GM12874 (cell line): ENCODE measurements at regions not wholly inside any gene's neighbourhood (a gene's known extent, or its start where the extent isn't known, plus 50 kb on each side); places are given as distances from the start of the nearest gene placed in this dataset.

Experiments used
- TF ChIP-seq, protein P1 (sequence below): IDR thresholded peaks from 2 replicates; pipeline ENCODE4 v1.5.1; 2011; ENCODE audit warnings: low read depth, mild to moderate bottlenecking, control low read depth, low read length, moderate library complexity; ENCODE audit not compliant: insufficient read depth

DNA sequence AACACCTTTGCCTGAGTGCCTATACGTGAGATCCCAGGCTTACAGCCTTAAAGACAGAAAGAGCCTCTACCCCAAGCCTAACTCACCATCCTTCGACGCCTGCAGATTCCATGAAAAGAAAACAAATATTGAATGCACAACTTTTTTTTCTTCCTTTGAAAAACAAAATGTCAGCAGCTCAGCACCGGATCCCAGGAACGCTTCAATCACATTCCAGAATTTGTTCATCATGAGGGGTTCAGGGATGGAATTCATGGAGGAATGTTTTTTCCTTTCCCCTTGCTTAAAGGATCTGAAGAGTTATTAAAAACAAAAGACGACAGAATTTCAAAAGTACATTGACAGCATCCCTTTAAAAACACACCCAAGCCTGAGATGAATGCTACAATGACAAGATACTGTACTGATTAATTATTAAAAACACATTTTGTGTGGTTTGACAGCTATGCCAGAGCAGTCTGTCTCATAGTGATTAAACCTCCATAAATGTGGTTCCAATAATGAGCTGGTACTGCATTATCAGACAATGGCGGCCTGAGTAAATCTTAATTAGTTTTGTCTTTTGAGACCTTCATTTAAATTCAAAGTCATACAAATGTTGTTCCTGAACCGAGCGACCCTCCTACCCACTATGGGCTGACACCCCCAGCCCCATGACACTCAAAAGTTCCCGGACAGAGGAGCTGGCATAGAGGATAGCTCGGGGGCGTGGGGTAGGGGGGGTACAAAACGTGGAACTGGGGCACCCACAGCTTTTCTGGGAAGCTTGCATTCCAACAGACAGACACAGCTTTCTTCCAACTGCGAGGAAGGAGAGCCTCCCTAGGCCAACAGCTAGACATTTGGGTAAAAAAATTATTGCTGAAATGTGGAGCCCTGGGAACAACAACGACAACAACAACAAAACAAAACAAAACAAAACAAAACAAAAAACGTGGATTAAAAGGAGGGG is 227.5 kb downstream of the TTC32 start:
- TF ChIP-seq, protein P1, sequence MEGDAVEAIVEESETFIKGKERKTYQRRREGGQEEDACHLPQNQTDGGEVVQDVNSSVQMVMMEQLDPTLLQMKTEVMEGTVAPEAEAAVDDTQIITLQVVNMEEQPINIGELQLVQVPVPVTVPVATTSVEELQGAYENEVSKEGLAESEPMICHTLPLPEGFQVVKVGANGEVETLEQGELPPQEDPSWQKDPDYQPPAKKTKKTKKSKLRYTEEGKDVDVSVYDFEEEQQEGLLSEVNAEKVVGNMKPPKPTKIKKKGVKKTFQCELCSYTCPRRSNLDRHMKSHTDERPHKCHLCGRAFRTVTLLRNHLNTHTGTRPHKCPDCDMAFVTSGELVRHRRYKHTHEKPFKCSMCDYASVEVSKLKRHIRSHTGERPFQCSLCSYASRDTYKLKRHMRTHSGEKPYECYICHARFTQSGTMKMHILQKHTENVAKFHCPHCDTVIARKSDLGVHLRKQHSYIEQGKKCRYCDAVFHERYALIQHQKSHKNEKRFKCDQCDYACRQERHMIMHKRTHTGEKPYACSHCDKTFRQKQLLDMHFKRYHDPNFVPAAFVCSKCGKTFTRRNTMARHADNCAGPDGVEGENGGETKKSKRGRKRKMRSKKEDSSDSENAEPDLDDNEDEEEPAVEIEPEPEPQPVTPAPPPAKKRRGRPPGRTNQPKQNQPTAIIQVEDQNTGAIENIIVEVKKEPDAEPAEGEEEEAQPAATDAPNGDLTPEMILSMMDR: no peak

DNA sequence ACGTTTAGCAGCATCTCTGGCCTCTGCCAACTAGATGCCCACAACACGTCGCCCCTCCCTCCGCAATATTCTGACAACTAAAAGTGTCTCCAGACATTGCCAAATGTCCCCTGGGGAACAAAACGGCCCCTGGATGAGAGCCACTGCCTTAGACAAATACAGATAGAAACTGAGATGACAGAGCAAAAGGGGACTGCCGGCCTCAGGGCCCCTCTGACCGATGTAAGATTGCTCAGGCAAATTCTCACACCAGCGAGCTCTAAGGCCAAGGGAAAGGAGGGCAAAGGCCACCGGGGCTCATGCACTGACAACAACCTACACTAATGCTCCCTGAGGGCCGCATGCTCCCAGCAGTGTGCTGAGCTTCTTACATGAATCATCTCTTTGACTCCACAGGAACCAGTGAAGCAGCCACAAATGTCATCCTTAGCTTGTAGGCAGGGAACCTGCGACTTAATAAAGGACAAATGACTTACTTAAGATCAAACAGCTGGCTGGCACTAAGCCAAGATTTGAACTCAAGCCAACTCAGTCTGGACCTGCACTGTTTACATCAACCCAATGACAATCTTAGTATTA is 228.5 kb downstream of the TTC32 start:
- TF ChIP-seq, protein P1: no peak

GRCh38 chr2:19671916-19672315 is 229.9 kb downstream of the TTC32 start:
- TF ChIP-seq, protein P1: no peak

GRCh38 chr2:19671311-19671710 is 230.5 kb downstream of the TTC32 start:
- TF ChIP-seq, protein P1: no peak

GRCh38 chr2:19670303-19670702 is 231.5 kb downstream of the TTC32 start:
- TF ChIP-seq, protein P1: no peak

GRCh38 chr2:19669559-19669958 is 232.2 kb downstream of the TTC32 start:
- TF ChIP-seq, protein P1: no peak

GRCh38 chr2:19669126-19669525 is 232.7 kb downstream of the TTC32 start:
- TF ChIP-seq, protein P1: no peak
